H1 (cell line): ENCODE measurements at regions not wholly inside any gene's neighbourhood (a gene's known extent, or its start where the extent isn't known, plus 50 kb on each side); places are given as distances from the start of the nearest gene placed in this dataset.

Experiments
- CTCF ChIA-PET: fragments of 300-600 bp; sonication (Branson Sonifier 250); formaldehyde crosslinking; loops from one replicate; lab custom pipeline; 2021; ENCODE audit not compliant: partially characterized antibody; lab: Charles Lee
- POLR2A ChIA-PET: fragments of 300-600 bp; sonication (Branson Sonifier 250); formaldehyde crosslinking; loops from one replicate; lab custom pipeline; 2021; ENCODE audit warnings: inconsistent platforms; ENCODE audit not compliant: partially characterized antibody; lab: Charles Lee
- DNase-seq, 2 experiments: peaks; one replicate each; pipeline versions ENCODE4 v3.0.0 to v3.0.0-alpha.2; 2010 to 2022; ENCODE audit warnings: low spot score in 2 of 2, low read depth in 1 of 2, mixed read lengths in 1 of 2
- FAIRE-seq: peaks from 2 replicates; lab custom pipeline; 2011; peaks lifted over from hg19 to GRCh38; lab: Jason Lieb, UNC
- H2AFZ ChIP-seq: 2 replicates; pipeline ENCODE4 v1.8.1; 2012; ENCODE audit warnings: low read length, inconsistent platforms
- H2AK5ac ChIP-seq: 2 replicates; pipeline ENCODE4 v1.6.1; 2013; ENCODE audit warnings: low read depth, low read length
- H2BK120ac ChIP-seq: replicated peaks from 2 replicates; pipeline ENCODE3; 2013; ENCODE audit warnings: low read depth, low read length, inconsistent platforms
- H2BK12ac ChIP-seq: 2 replicates; pipeline ENCODE4 v1.6.1; 2013; ENCODE audit warnings: low read depth, low read length
- H2BK15ac ChIP-seq: 2 replicates; pipeline ENCODE4 v1.6.1; 2013; ENCODE audit warnings: low read length
- H2BK20ac ChIP-seq: 2 replicates; pipeline ENCODE4 v1.6.1; 2013; ENCODE audit warnings: low read length
- H2BK5ac ChIP-seq: 2 replicates; pipeline ENCODE4 v1.6.1; 2013; ENCODE audit warnings: low read depth, low read length
- H3K14ac ChIP-seq: 2 replicates; pipeline ENCODE4 v1.6.1; 2013; ENCODE audit warnings: inconsistent platforms; ENCODE audit not compliant: insufficient read length
- H3K18ac ChIP-seq: 2 replicates; pipeline ENCODE4 v1.6.1; 2013; ENCODE audit warnings: low read length; ENCODE audit errors: extremely low read depth
- H3K23ac ChIP-seq: 2 replicates; pipeline ENCODE4 v1.6.1; 2013; ENCODE audit warnings: inconsistent platforms; ENCODE audit not compliant: insufficient read length
- H3K23me2 ChIP-seq: 2 replicates; pipeline ENCODE4 v1.6.1; 2013; ENCODE audit warnings: low read depth, low read length
- H3K27ac ChIP-seq: 2 replicates; pipeline ENCODE4 v1.6.1; 2011; ENCODE audit warnings: low read depth, low read length, inconsistent platforms
- H3K27me3 ChIP-seq, 4 experiments: replicated peaks in 1 of 4; 1 replicate in 1 of 4; 2 replicates in 3 of 4; pipeline versions ENCODE4 v1.6.1 to v1.8.1; 2011 to 2013; ENCODE audit warnings: low read length in 3 of 4, mild to moderate bottlenecking in 3 of 4, inconsistent platforms in 2 of 4, mixed read lengths in 2 of 4, moderate library complexity in 1 of 4; ENCODE audit not compliant: control insufficient read depth in 3 of 4, insufficient read depth in 3 of 4; ENCODE audit errors: extremely low read depth in 1 of 4
- H3K36me3 ChIP-seq, 4 experiments: 2 replicates each; pipeline versions ENCODE4 v1.6.1 to v1.8.1; 2011 to 2013; ENCODE audit warnings: mild to moderate bottlenecking in 4 of 4, low read length in 3 of 4, moderate library complexity in 2 of 4, control low read depth in 1 of 4, inconsistent platforms in 1 of 4; ENCODE audit not compliant: insufficient read depth in 4 of 4, control insufficient read depth in 2 of 4
- H3K4ac ChIP-seq: replicated peaks from 2 replicates; pipeline ENCODE3; 2013; ENCODE audit warnings: low read length, low read depth, mixed read lengths, inconsistent platforms; ENCODE audit not compliant: insufficient read length
- H3K4me1 ChIP-seq, 4 experiments: replicated peaks in 1 of 4; 1 replicate in 1 of 4; 2 replicates in 3 of 4; pipeline versions ENCODE4 v1.6.1 to v1.8.1; 2011 to 2013; ENCODE audit warnings: low read length in 3 of 4, inconsistent platforms in 2 of 4, mixed read lengths in 1 of 4; ENCODE audit not compliant: insufficient read depth in 4 of 4, control insufficient read depth in 3 of 4
- H3K4me2 ChIP-seq, 2 experiments: 2 replicates each; pipeline versions ENCODE4 v1.6.1 to v1.8.1; 2011 to 2013; ENCODE audit warnings: low read depth in 2 of 2, low read length in 2 of 2, control low read depth in 1 of 2, inconsistent platforms in 1 of 2, mild to moderate bottlenecking in 1 of 2; ENCODE audit not compliant: insufficient read depth in 1 of 2
- H3K4me3 ChIP-seq, 4 experiments: fragments of 200-600, 300-600 bp in 1 of 4; sonication (generic), shearing (Covaris generic), sonication (Bioruptor Twin) in 1 of 4; 2 replicates each; pipeline versions ENCODE4 v1.5.1 to v1.8.1; 2011 to 2016; ENCODE audit warnings: low read length in 4 of 4, low read depth in 3 of 4, control low read depth in 2 of 4, inconsistent platforms in 2 of 4, mild to moderate bottlenecking in 2 of 4, mixed read lengths in 1 of 4, moderate library complexity in 1 of 4; ENCODE audit not compliant: insufficient read depth in 2 of 4; ENCODE audit errors: extremely low read depth in 1 of 4
- H3K56ac ChIP-seq: replicated peaks from 2 replicates; pipeline ENCODE3; 2013; ENCODE audit warnings: low read depth, mild to moderate bottlenecking, mixed read lengths, low read length, inconsistent platforms; ENCODE audit not compliant: insufficient read length
- H3K79me1 ChIP-seq: 2 replicates; pipeline ENCODE4 v1.6.1; 2013; ENCODE audit warnings: low read depth, low read length, control low read depth
- H3K79me2 ChIP-seq, 2 experiments: 2 replicates each; pipeline versions ENCODE4 v1.6.1 to v1.8.1; 2012 to 2013; ENCODE audit warnings: low read length in 2 of 2, mild to moderate bottlenecking in 2 of 2, inconsistent platforms in 1 of 2; ENCODE audit not compliant: insufficient read depth in 2 of 2, control insufficient read depth in 1 of 2
- H3K9ac ChIP-seq, 4 experiments: replicated peaks in 1 of 4; 1 replicate in 1 of 4; 2 replicates in 3 of 4; pipeline versions ENCODE4 v1.6.1 to v1.8.1; 2011 to 2013; ENCODE audit warnings: low read depth in 3 of 4, low read length in 3 of 4, control low read depth in 2 of 4, mild to moderate bottlenecking in 2 of 4, moderate library complexity in 2 of 4, inconsistent platforms in 1 of 4; ENCODE audit errors: extremely low read depth in 1 of 4
- H3K9me3 ChIP-seq, 2 experiments: 2 replicates each; pipeline versions ENCODE4 v1.6.1 to v1.8.1; 2012 to 2013; ENCODE audit warnings: mild to moderate bottlenecking in 2 of 2, moderate library complexity in 2 of 2, control low read depth in 1 of 2, inconsistent platforms in 1 of 2, low read depth in 1 of 2, low read length in 1 of 2, mixed read lengths in 1 of 2; ENCODE audit not compliant: insufficient read depth in 2 of 2
- H4K20me1 ChIP-seq, 2 experiments: replicated peaks in 1 of 2; 2 replicates each; pipeline versions ENCODE3 to v1.8.1; 2011 to 2013; ENCODE audit warnings: inconsistent platforms in 2 of 2, low read length in 2 of 2, mild to moderate bottlenecking in 1 of 2; ENCODE audit not compliant: insufficient read depth in 2 of 2, control insufficient read depth in 1 of 2
- H4K5ac ChIP-seq: 2 replicates; pipeline ENCODE4 v1.6.1; 2013; ENCODE audit warnings: low read length, low read depth, mixed read lengths, inconsistent platforms; ENCODE audit not compliant: insufficient read length
- H4K8ac ChIP-seq: 2 replicates; pipeline ENCODE4 v1.8.0; 2013; ENCODE audit warnings: mild to moderate bottlenecking, moderate library complexity, low read length, inconsistent platforms; ENCODE audit not compliant: insufficient read depth; ENCODE audit errors: extremely low read depth
- H4K91ac ChIP-seq: replicated peaks from 2 replicates; pipeline ENCODE3; 2013; ENCODE audit warnings: low read length, mixed read lengths, inconsistent platforms; ENCODE audit not compliant: insufficient read length
- CBX5 ChIP-seq: fragments of 300-800, 300-1000 bp; sonication (generic); IDR thresholded peaks from 2 replicates; pipeline ENCODE4 v1.7.1; 2016; ENCODE audit warnings: antibody characterized with exemption, low read length, low read depth
- CTCF ChIP-seq, 3 experiments: IDR thresholded peaks; 1 replicate in 2 of 3; 2 replicates in 1 of 3; pipeline versions ENCODE4 v1.5.1 to v1.6.1; 2011; ENCODE audit warnings: low read length in 3 of 3, mild to moderate bottlenecking in 3 of 3, inconsistent platforms in 2 of 3, low read depth in 1 of 3, moderate library complexity in 1 of 3; ENCODE audit not compliant: insufficient read depth in 1 of 3; ENCODE audit errors: control extremely low read depth in 1 of 3
- JUN ChIP-seq: IDR thresholded peaks from 2 replicates; pipeline ENCODE4 v1.6.1; 2011; ENCODE audit warnings: low read depth, mild to moderate bottlenecking, improper control_type of control experiment, low read length
- PHF8 ChIP-seq: fragments of 200-600 bp; sonication (generic); conservative IDR thresholded peaks from 2 replicates; pipeline ENCODE4 v1.7.1; 2012; ENCODE audit warnings: low read depth, mild to moderate bottlenecking, inconsistent platforms, low read length, moderate library complexity
- POLR2A ChIP-seq, 2 experiments: IDR thresholded peaks; 1 replicate in 1 of 2; 2 replicates in 1 of 2; pipeline ENCODE4 v1.6.1; 2011; ENCODE audit warnings: low read depth in 2 of 2, low read length in 2 of 2, mild to moderate bottlenecking in 2 of 2; ENCODE audit errors: control extremely low read depth in 1 of 2
- SUZ12 ChIP-seq: fragments of 200-600 bp; sonication (generic); IDR thresholded peaks from 2 replicates; pipeline ENCODE4 v1.6.1; 2012; ENCODE audit warnings: mild to moderate bottlenecking, inconsistent platforms, low read length, moderate library complexity, mixed read lengths
- TBP ChIP-seq: IDR thresholded peaks from 2 replicates; pipeline ENCODE4 v1.6.1; 2011; ENCODE audit warnings: low read depth, low read length, improper control_type of control experiment
- TEAD4 ChIP-seq: IDR thresholded peaks from 2 replicates; pipeline ENCODE4 v1.6.1; 2012; ENCODE audit warnings: low read depth, low read length, inconsistent platforms, mixed read lengths
- WGBS, 2 experiments: shearing (Covaris generic) in 1 of 2; methylation state at CpG; one replicate each; pipeline versions ENCODE4 v1.1.6 to v1.1.7; 2013 to 2015; ENCODE audit warnings: low lambda C conversion rate in 2 of 2, mixed read lengths in 2 of 2, inconsistent platforms in 1 of 2, low coverage in 1 of 2, missing lambda C conversion rate in 1 of 2; ENCODE audit not compliant: insufficient replicate concordance in 2 of 2, insufficient coverage in 1 of 2, insufficient read length in 1 of 2; ENCODE audit errors: extremely low coverage in 1 of 2, missing lambda C conversion rate in 1 of 2; 5-methylcytosine and 5-hydroxymethylcytosine counted together

GRCh38 chr14:48842785-48843184 lies 743.4 kb downstream of the RPS29 start:
- Histone ChIP-seq H2BK20ac (no peak overlapping the region), H4K8ac (no peak overlapping the region), H3K18ac (no peak overlapping the region), H2BK15ac (no peak overlapping the region), H3K79me2 (no peaks in the 10 kb centered on the region), H3K4me3 (no peak overlapping the region), H3K14ac (no peak overlapping the region), H2BK120ac (no peak overlapping the region), H3K9me3 (no peaks in the 10 kb centered on the region), H2BK12ac (no peak overlapping the region), H3K23me2 (peaks cover 2% of the 10 kb centered on the region; the same call in 1 of the 2 replicates), H4K20me1 (no peaks in the 10 kb centered on the region), H3K36me3 (no peaks in the 10 kb centered on the region), H3K4ac (no peak overlapping the region), H3K9ac (no peak overlapping the region), H3K79me1 (no peaks in the 10 kb centered on the region), H2AK5ac (no peak overlapping the region), H3K27me3 (no peaks in the 10 kb centered on the region), H3K4me2 (no peak overlapping the region), H4K91ac (no peak overlapping the region), H4K5ac (no peak overlapping the region), H3K27ac (no peak overlapping the region), H2AFZ (no peak overlapping the region; the same call in 1 of the 2 replicates), H3K4me1 (no peaks in the 10 kb centered on the region), H3K23ac (no peak overlapping the region), H2BK5ac (no peak overlapping the region), H3K56ac (no peak overlapping the region)
- WGBS, 2 experiments: 95 to 100% methylated on average over 1 to 2 of the region's 2 CpGs
- CTCF ChIA-PET: no interaction called here
- POLR2A ChIA-PET: no interaction called here
- DNase-seq (no peak), FAIRE-seq (peak; percentile 13)
- TF ChIP-seq SUZ12 (no peak), PHF8 (no peak), POLR2A (IDR thresholded peaks at IDR 0.05; ENCODE audit: control extremely low read depth in 1 of 2, low read depth in 2 of 2, low read length in 2 of 2) (no peak), TEAD4 (0 out of 2 replicates have a peak, but pooled peaks have one; percentile 9), CTCF (IDR thresholded peaks at IDR 0.05; ENCODE audit: control extremely low read depth in 1 of 3, insufficient read depth in 1 of 3, low read depth in 1 of 3, low read length in 3 of 3) (no peak), CBX5 (no peak), JUN (no peak), TBP (no peak)
